GM18951 (cell line): ENCODE measurements at regions not wholly inside any gene's neighbourhood (a gene's known extent, or its start where the extent isn't known, plus 50 kb on each side); places are given as distances from the start of the nearest gene placed in this dataset.

Experiments used
- POLR2A ChIP-seq: IDR thresholded peaks from 4 replicates; pipeline ENCODE4 v1.6.1; 2011; ENCODE audit warnings: mild to moderate bottlenecking; ENCODE audit not compliant: insufficient read length, insufficient read depth; ENCODE audit errors: extremely low read depth
- in situ Hi-C: fragments of 300-500 bp; cut with MboI; formaldehyde crosslinking; loops from one replicate; pipeline ENCODE4 v1.12.0; 2022; ENCODE audit warnings: low sequenced_read_pairs, mixed read lengths, inconsistent platforms; ENCODE audit not compliant: unreplicated experiment

DNA sequence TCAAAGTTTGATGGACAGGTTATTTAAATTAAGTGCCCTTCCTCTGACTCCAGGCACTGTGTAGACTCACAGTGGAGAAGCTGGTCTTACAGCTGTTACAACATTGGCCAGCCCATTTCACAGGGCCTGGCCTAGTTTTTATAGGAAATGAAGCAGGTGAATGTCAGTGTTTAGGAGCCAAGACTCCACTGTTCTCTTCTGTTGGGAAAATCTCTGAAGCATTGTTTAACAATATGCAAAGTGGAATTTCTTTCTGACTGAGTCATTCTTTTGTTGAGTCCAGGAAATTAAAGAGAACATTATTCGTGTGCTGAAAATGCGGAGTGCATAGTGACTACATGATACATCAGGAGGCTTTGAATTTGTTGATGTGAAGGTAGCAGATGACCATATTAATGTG, 64.7 kb downstream of the ARRDC4 start:
- in situ Hi-C loops: no loop called here

GRCh38 chr15:98034731-98035130, 74.2 kb downstream of the ARRDC4 start:
- in situ Hi-C loops: no loop called here
- TF ChIP-seq POLR2A: no peak

More for the DNA sequence above, 64.7 kb downstream of the ARRDC4 start:
- no peak for TF ChIP-seq POLR2A

DNA sequence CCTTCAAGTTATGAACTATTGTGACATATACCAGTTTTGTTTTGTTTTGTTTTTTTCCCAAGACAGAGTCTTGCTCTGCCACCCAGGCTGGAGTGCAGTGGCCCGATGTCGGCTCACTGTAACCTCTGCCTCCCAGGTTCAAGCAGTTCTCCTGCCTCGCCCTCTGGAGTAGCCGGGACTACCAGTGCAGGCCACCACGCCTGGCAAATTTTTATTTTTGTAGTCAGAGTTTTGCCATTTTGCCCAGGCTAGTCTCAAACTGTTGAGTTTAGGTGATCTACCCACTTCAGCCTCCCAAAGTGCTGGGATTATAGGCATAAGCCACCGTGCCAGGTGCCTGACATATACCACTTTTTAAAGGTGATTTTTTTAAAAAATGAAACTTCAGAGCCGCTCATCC, 74.6 kb downstream of the ARRDC4 start:
- in situ Hi-C loops: no loop called here
- TF ChIP-seq POLR2A: no peak

DNA sequence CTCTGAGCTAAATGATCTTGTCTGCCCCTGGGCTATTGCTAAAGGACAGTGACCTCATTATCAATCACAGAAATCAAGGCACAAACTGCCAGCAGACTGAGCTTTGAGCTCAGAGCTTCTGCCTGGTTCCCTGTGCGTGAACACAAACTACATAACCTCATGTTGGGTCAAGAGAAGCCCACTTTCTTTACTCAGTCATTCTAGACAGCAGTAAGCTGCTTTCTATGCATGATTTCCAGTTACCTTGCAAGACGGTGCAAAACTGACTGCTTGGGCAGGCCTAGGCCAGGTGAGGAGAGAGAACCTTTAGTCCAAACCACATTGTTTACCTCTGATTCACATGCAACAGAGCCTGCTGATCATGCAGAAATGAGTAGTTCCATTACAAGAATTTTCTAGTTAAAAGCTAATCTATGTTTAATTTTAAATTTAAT, 75.1 kb downstream of the ARRDC4 start:
- in situ Hi-C loops: no loop called here

DNA sequence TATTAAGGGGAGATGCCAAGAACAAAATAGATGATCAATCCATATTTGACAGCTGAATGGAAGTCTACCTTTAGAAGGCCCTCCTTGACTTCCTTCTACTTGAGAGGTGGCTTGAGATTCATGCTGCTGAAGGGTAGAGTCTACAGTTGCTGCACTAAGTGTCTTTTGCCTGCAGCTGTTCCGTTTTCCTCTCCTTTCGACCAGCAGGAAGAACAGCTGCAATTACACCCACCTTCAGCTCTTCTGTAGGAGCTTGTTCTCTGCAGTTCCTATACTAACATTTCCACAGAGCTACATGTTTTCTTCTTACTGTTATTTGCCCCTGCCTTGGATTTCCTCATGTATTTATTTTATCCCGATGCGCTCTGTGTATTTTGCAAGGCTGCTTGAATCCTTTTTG, 79.1 kb downstream of the ARRDC4 start:
- in situ Hi-C loops: no loop called here
- no peak for TF ChIP-seq POLR2A

More for the DNA sequence above, 75.1 kb downstream of the ARRDC4 start:
- no peak for TF ChIP-seq POLR2A

DNA sequence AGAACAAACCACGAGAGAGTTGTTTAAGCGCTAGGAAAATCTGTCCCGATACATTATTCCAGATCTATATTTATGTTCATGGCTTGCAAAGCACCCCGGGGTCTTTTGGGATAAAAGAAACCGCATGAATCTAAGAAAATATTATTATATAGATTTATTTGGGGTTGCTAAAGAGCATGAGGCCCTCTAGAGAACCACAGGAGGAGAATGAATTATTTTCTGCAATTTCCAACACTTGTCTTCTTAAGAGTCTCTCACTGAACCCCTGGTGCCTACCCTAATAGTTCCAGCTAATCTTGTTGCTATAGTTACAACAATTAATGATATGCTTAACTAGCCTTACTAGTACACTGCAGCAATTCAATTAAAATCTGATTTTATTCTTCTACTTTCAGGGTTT, 79.6 kb downstream of the ARRDC4 start:
- in situ Hi-C loops: no loop called here
- TF ChIP-seq POLR2A: no peak

- in situ Hi-C loops: no loop called here
- TF ChIP-seq POLR2A: no peak
These were observed 82.9 kb downstream of the ARRDC4 start for GRCh38 chr15:98043160-98044014.

DNA sequence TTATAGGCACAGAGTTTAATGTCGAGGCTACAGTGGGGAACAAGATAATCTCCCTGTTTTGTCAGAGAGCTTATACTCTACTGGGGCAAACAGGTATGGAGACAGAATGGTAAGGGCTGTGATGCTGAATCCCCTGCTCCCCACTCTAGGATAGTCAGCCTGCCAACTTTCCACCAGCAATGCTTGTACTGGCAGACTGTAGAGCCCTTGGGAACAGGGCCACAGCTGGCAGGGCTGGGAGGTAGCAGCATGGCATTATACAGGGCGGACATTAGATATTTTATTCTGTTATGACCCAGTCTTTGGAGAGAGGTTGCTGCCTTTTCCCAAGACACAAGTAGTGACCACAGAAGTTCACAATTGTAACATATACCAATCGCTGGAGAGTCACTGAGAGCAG, 91.2 kb downstream of the ARRDC4 start:
- TF ChIP-seq POLR2A: no peak

DNA sequence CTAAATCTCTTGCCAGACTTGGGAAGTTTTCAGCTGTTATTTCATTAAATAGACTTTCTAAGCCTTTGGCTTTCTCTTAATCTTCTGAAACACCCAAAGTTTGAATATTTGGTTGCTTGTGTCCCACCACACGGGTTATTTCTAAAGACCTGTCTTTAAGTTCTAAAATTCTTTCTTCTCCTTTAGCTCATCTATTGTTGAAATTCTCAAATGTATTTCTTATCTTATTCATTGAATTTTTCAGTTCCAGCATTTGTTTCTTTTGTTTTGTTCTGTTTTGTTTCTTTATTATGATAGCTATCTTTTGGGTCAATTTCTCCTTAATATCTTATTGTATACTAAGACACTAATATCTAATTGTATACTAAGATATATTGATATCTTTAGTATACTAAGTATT, 97.0 kb downstream of the ARRDC4 start:
- in situ Hi-C loops: no loop called here
- TF ChIP-seq POLR2A: no peak

More for the DNA sequence above, 91.2 kb downstream of the ARRDC4 start:
- in situ Hi-C loops: no loop called here

DNA sequence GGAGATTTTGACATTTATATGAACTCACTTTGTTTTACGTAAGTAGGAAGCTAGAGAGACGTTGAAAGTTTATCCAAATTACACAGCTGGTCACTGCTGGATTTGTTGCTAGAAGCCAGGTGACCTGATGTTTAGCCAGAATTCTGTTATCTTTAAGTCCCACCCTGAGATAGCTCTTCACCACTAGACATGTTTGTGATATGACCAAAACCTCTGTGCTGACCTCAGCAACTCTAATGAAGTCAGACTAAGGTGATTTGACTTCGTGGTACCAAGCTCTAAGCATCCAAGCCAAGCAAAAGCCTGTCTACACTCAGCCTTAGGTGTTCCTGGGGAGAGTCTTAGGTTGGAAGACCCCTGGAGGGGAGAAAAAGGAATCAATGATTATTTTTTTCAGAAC, 102.4 kb downstream of the ARRDC4 start:
- in situ Hi-C loops: no loop called here
- TF ChIP-seq POLR2A: no peak

DNA sequence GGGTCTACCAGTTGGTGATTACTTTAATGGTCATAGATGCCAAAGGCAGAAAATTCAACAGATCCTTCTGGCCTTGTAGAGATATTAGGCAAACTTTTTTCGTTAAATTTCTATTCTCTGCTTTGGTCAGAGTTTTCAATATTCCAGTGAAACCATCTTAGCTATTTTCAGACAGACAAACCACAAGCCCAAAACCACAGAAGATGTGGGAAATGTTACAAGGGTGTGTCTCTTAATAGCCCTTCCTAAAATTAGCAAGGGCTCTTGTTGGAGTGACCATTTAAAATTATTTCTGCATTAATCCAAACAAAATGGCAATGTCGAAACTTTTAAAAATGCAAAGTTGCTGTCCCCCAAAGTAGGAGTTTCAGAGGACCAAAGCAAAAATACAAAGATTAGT, 102.8 kb downstream of the ARRDC4 start:
- in situ Hi-C loops: no loop called here
- no peak for TF ChIP-seq POLR2A

DNA sequence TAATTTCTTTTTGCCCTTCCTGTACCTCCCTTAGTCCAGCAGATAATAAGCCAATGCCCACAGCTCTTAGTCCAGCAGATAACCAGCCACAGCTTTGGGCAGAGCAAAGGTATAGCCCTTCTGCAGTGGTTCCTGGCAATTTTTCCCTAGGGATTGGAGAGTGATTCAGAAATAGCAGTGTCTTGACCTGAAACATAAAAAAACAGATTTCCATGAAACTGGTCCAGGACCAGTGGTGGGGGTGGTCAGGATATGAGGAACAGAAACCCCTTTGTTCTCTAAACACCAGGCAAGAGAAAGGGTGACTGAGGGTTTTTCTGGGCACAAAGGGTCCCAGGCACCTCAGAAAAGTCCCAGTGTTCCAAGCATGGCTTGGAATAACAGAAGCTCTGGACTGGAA, 103.4 kb downstream of the ARRDC4 start:
- in situ Hi-C loops: no loop called here
- no peak for TF ChIP-seq POLR2A

DNA sequence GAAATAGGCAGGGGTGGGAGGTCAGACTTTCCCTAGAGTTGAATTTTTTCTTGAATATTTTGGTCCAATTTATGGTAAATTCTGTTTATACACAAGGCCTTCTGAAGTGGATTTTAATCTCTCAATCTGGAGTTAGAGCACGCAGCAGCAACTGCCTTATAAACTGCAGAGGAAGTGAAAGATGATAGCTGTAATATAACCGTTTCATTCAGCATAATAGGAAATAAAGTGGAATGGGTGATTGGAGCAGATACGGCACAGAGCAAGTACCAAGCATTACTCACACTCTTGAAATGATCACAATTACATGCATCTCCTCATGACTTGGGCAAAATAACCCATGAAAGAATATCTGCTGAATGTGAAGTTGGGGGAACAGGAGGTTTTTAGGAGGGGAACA, 106.8 kb downstream of the ARRDC4 start:
- no peak for TF ChIP-seq POLR2A
- in situ Hi-C loops: no loop called here

GRCh38 chr15:98069256-98069655, 108.8 kb downstream of the ARRDC4 start:
- TF ChIP-seq POLR2A: no peak
- in situ Hi-C loops: no loop called here
